GM12878 (cell line): ENCODE measurements at regions not wholly inside any gene's neighbourhood (a gene's known extent, or its start where the extent isn't known, plus 50 kb on each side); places are given as distances from the start of the nearest gene placed in this dataset.

ENCODE experiments used
- ATAC-seq: fragments of 200-7000 bp; cut with Tn5 transposase; 3 replicates; pipeline ENCODE4 v1.9.1; 2020; ENCODE audit warnings: mild to moderate bottlenecking, moderate library complexity
- BruUV-seq: library from RNA; stranded (reverse); fragments of 400-500 nt; replicated peaks from 2 replicates; lab custom pipeline; 2021; lab: Mats Ljungman, UMichigan
- CTCF ChIA-PET: fragments of 300-600 bp; sonication (Branson Sonifier 250); formaldehyde crosslinking; extraction: SDS; loops from one replicate; lab custom pipeline; 2021; ENCODE audit warnings: inconsistent platforms; lab: Yijun Ruan, JAX
- POLR2A ChIA-PET: fragments of 350-600 bp; formaldehyde crosslinking; extraction: SDS; loops from one replicate; lab custom pipeline; 2021; ENCODE audit warnings: inconsistent platforms; lab: Charles Lee
- RAD21 ChIA-PET: fragments of 300-600 bp; sonication (Branson Sonifier 250); formaldehyde crosslinking; loops from one replicate; lab custom pipeline; 2023; ENCODE audit warnings: antibody characterized with exemption; ENCODE audit not compliant: unreplicated experiment; lab: Charles Lee
- SMC1A ChIA-PET: fragments of 300-600 bp; sonication (Branson Sonifier 250); formaldehyde crosslinking; loops from one replicate; lab custom pipeline; 2023; ENCODE audit not compliant: unreplicated experiment, uncharacterized antibody; lab: Charles Lee
- DNase-seq: peaks from one replicate; pipeline ENCODE4 v3.0.0-alpha.2; 2011; ENCODE audit warnings: low read depth, low spot score
- FAIRE-seq: peaks from 3 replicates; lab custom pipeline; 2011; peaks lifted over from hg19 to GRCh38; lab: Jason Lieb, UNC
- H2AFZ ChIP-seq: 2 replicates; pipeline ENCODE4 v1.6.0; 2011; ENCODE audit warnings: low read depth, low read length, control low read depth; ENCODE audit not compliant: control insufficient read depth
- H3K27ac ChIP-seq: 2 replicates; pipeline ENCODE4 v1.5.1; 2011; ENCODE audit warnings: control low read depth; ENCODE audit not compliant: control insufficient read depth, insufficient read depth
- H3K27me3 ChIP-seq, 2 experiments: replicated peaks in 1 of 2; 2 replicates each; pipeline versions ENCODE4 v1.6.0 to v1.6.1; 2011; ENCODE audit warnings: low read length in 1 of 2; ENCODE audit not compliant: control insufficient read depth in 2 of 2, insufficient read depth in 2 of 2
- H3K36me3 ChIP-seq, 2 experiments: 2 replicates each; pipeline ENCODE4 v1.5.1; 2011; ENCODE audit warnings: low read length in 1 of 2; ENCODE audit not compliant: control insufficient read depth in 2 of 2, insufficient read depth in 2 of 2
- H3K4me1 ChIP-seq: 2 replicates; pipeline ENCODE4 v1.6.1; 2011; ENCODE audit warnings: mild to moderate bottlenecking, low read length, moderate library complexity, mixed read lengths; ENCODE audit not compliant: control insufficient read depth, insufficient read depth
- H3K4me2 ChIP-seq: 2 replicates; pipeline ENCODE4 v1.6.0; 2011; ENCODE audit warnings: control low read depth; ENCODE audit not compliant: control insufficient read depth, insufficient read depth
- H3K4me3 ChIP-seq: fragments of 200-600 bp; sonication (generic); 2 replicates; pipeline ENCODE4 v1.5.1; 2016
- H3K79me2 ChIP-seq: 2 replicates; pipeline ENCODE4 v1.6.0; 2011; ENCODE audit warnings: low read length; ENCODE audit not compliant: control insufficient read depth, insufficient read depth
- H3K9ac ChIP-seq: 2 replicates; pipeline ENCODE4 v1.8.0; 2011; ENCODE audit warnings: low read length, control low read depth, mixed read lengths; ENCODE audit not compliant: control insufficient read depth, insufficient read depth
- H3K9me3 ChIP-seq: replicated peaks from 3 replicates; pipeline ENCODE4 v1.5.1; 2011; ENCODE audit warnings: mild to moderate bottlenecking, low read length; ENCODE audit not compliant: control insufficient read depth, insufficient read depth
- H4K20me1 ChIP-seq: 2 replicates; pipeline ENCODE4 v1.6.0; 2011; ENCODE audit not compliant: control insufficient read depth, insufficient read depth
- EGR1 ChIP-seq, 2 experiments: IDR thresholded peaks; 1 replicate in 1 of 2; 2 replicates in 1 of 2; pipeline ENCODE4 v1.6.1; 2011 to 2012; ENCODE audit warnings: low read depth in 2 of 2, low read length in 2 of 2, borderline replicate concordance in 1 of 2, mild to moderate bottlenecking in 1 of 2, moderate library complexity in 1 of 2
- IRF5 ChIP-seq: fragments of 450-650 bp; IDR thresholded peaks from 2 replicates; pipeline ENCODE4 v1.6.1; 2017; ENCODE audit warnings: borderline replicate concordance
- KDM1A ChIP-seq: fragments of 200-600 bp; sonication (generic); IDR thresholded peaks from 2 replicates; pipeline ENCODE4 v1.6.1; 2016; ENCODE audit warnings: borderline replicate concordance
- MXI1 ChIP-seq: fragments of 150-350 bp; IDR thresholded peaks from 2 replicates; pipeline ENCODE4 v1.6.1; 2011; ENCODE audit warnings: low read depth, mild to moderate bottlenecking, inconsistent platforms, low read length, improper control_type of control experiment
- NFXL1 ChIP-seq: fragments of 450-650 bp; IDR thresholded peaks from 2 replicates; pipeline ENCODE4 v1.6.1; 2017; ENCODE audit warnings: antibody characterized with exemption, mild to moderate bottlenecking, borderline replicate concordance
- POLR2A ChIP-seq: IDR thresholded peaks from 2 replicates; pipeline ENCODE4 v1.6.1; 2011; ENCODE audit warnings: low read depth, mild to moderate bottlenecking, low read length
- POLR2AphosphoS2 ChIP-seq: IDR thresholded peaks from 2 replicates; pipeline ENCODE4 v1.6.1; 2011; ENCODE audit warnings: low read depth, mild to moderate bottlenecking, low read length, improper control_type of control experiment, moderate library complexity
- RAD21 ChIP-seq: IDR thresholded peaks from 2 replicates; pipeline ENCODE4 v1.6.1; 2011; ENCODE audit warnings: mild to moderate bottlenecking, low read depth, low read length, moderate library complexity; ENCODE audit not compliant: insufficient read depth
- RBBP5 ChIP-seq: fragments of 200-600 bp; sonication (generic); conservative IDR thresholded peaks from 2 replicates; pipeline ENCODE4 v1.6.1; 2016
- SMC3 ChIP-seq: IDR thresholded peaks from 2 replicates; pipeline ENCODE4 v1.6.1; 2011; ENCODE audit warnings: low read length, improper control_type of control experiment, borderline replicate concordance
- ZNF217 ChIP-seq: fragments of 450-650 bp; IDR thresholded peaks from 2 replicates; pipeline ENCODE4 v1.6.1; 2017; ENCODE audit warnings: antibody characterized with exemption, mild to moderate bottlenecking
- ZNF384 ChIP-seq: IDR thresholded peaks from 2 replicates; pipeline ENCODE4 v1.6.1; 2012; ENCODE audit warnings: low read depth, mild to moderate bottlenecking, low read length, improper control_type of control experiment, borderline replicate concordance
- ZZZ3 ChIP-seq: IDR thresholded peaks from 2 replicates; pipeline ENCODE4 v1.6.1; 2011; ENCODE audit warnings: low read depth; ENCODE audit not compliant: control insufficient read depth, insufficient read length
- WGBS: methylation state at CpG from one replicate; pipeline ENCODE4 v1.1.6; 2016; ENCODE audit warnings: low lambda C conversion rate; ENCODE audit not compliant: insufficient replicate concordance, insufficient coverage; ENCODE audit errors: missing lambda C conversion rate; 5-methylcytosine and 5-hydroxymethylcytosine counted together
- in situ Hi-C: fragments of 300-500 bp; cut with MboI; formaldehyde crosslinking; loops from 9 replicates; pipeline ENCODE4 v1.14.3; 2018; ENCODE audit warnings: mixed read lengths
- intact Hi-C: fragments of 100-400 bp; cut with micrococcal nuclease; formaldehyde crosslinking; loops from one replicate; pipeline ENCODE4 v1.14.2; 2022; ENCODE audit not compliant: unreplicated experiment

GRCh38 chr16:54508351-54508750 is 221.8 kb upstream of the IRX3 start:
- FAIRE-seq (no peak), DNase-seq (no peak), ATAC-seq (no peak)
- no peaks in the 10 kb centered on the region for H3K79me2 ChIP-seq
- no peak overlapping the region for H3K9ac ChIP-seq
- SMC1A ChIA-PET: no interaction called here
- H3K9me3 ChIP-seq: no peaks in the 10 kb centered on the region
- no peak overlapping the region for H3K4me3 ChIP-seq
- in situ Hi-C loops: no loop called here
- CTCF ChIA-PET: no interaction called here
- TF ChIP-seq MXI1: no peak
- TF ChIP-seq ZZZ3: no peak
- TF ChIP-seq NFXL1: no peak
- TF ChIP-seq ZNF217: no peak
- no peak for TF ChIP-seq SMC3
- no peak for TF ChIP-seq EGR1 (IDR thresholded peaks at IDR 0.05; ENCODE audit: borderline replicate concordance in 1 of 2, low read depth in 2 of 2, low read length in 2 of 2)
- TF ChIP-seq KDM1A: no peak
- no peak for TF ChIP-seq ZNF384
- TF ChIP-seq POLR2AphosphoS2: no peak
- no peak for TF ChIP-seq IRF5
- TF ChIP-seq RBBP5: no peak
- TF ChIP-seq RAD21: no peak
- TF ChIP-seq POLR2A: no peak
- no peak overlapping the region for H3K4me2 ChIP-seq
- WGBS: 63% methylated on average over 12 of the region's 12 CpGs
- intact Hi-C loops: no loop called here
- POLR2A ChIA-PET: no interaction called here
- RAD21 ChIA-PET: no interaction called here
- H3K27me3 ChIP-seq: no peaks in the 10 kb centered on the region
- no peak overlapping the region for H3K27ac ChIP-seq
- no peak overlapping the region for H2AFZ ChIP-seq
- no peaks in the 10 kb centered on the region for H4K20me1 ChIP-seq
- no peaks in the 10 kb centered on the region for H3K36me3 ChIP-seq
- no peaks in the 10 kb centered on the region for H3K4me1 ChIP-seq
- BruUV-seq: no TSS peak
